GM18867 (cell line): ENCODE measurements at regions not wholly inside any gene's neighbourhood (a gene's known extent, or its start where the extent isn't known, plus 50 kb on each side); places are given as distances from the start of the nearest gene placed in this dataset.
"Not testable (repeated sequence)": the region's sequence is repeated elsewhere in the genome, so short reads cannot be mapped to it uniquely, and the experiment has no call there.

Experiments
- ATAC-seq: cut with Tn5 transposase; IDR thresholded peaks from one replicate; pipeline ENCODE4 v1.9.1; 2021; ENCODE audit warnings: mild to moderate bottlenecking, moderate library complexity; ENCODE audit not compliant: unreplicated experiment

- no peak for ATAC-seq
Observed at GRCh38 chr15:96783746-96784145, 453.2 kb downstream of the NR2F2 start.

GRCh38 chr15:96790004-96790403, 459.5 kb downstream of the NR2F2 start:
- ATAC-seq = no peak

DNA sequence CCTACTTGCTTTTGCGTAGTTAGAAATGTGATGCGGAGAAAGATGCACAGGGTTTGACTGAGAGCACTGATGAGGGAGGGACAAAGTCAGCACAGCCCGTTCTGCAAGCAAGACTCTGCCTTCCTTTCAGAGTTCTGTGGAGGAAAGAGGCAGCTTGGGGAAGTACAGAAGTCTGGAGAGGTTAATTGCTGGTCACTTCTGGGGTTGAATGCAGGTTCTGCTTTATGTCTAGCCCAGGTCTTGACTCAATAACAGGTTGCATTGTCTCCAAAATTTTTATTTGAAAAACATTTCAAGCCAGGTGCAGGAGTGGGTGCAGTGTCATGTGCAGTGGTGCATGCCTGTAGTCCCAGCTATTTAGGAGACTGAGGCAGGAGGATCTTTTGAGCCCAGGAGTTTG, 461.7 kb downstream of the NR2F2 start:
- ATAC-seq = no peak

GRCh38 chr15:96796841-96797240, 466.3 kb downstream of the NR2F2 start:
- ATAC-seq = no peak

- no peak for ATAC-seq
Observed at GRCh38 chr15:96801576-96802150, 471.2 kb downstream of the NR2F2 start.

DNA sequence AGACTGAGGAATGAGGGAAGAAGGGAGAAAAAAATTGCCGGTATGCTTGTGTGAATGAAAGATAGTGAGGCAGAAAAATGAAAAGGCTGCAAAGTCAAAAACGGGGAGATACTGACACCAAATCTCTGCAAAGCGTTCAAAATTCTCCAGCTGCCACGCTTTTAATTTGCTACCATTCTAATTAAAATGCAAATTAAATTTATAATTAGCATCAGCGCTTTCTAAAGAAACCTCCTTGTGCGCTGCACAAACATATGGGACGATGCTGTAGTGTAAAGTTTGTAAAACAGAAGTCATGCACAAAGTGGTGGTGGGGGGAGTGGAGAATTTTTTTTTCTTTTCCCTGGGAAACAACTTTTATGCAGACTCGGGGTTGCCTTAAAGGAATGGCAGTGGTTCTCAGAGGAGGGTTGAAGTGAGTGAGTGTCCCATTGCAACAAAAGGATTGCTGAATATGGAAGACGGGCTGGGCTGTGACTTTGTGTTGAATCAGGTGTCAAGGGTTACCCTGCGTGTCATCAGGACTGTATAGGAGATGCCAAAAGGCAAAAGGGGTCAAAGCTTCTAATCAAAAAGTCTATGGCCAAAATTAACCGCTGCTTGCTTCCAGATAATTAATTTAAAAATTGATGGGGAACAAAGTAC, 472.2 kb downstream of the NR2F2 start:
- no peak for ATAC-seq

- ATAC-seq = no peak
Observed at GRCh38 chr15:96804754-96805153, 474.3 kb downstream of the NR2F2 start.

DNA sequence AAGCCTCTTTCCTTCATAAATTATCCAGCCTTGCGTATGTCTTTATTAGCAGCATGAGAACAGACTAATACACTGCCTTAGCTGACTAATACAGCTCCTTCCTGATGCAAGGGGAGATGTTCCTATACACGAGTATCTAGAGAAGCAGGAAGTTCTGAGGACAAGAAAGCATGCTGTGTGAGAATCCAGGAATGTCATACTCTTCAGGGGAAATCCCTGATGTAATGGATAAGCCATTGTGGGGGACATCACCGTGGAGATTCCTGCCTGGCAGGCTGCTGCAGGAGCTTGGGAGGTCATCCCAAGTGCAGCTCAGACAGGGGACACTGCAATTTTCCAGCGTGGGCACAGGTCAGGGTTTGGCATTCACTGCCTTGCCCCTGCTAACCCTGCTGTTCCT, 476.9 kb downstream of the NR2F2 start:
- ATAC-seq = no peak

GRCh38 chr15:96817900-96818299, 487.4 kb downstream of the NR2F2 start:
- ATAC-seq = no peak

GRCh38 chr15:96818861-96819260, 488.4 kb downstream of the NR2F2 start:
- no peak for ATAC-seq

DNA sequence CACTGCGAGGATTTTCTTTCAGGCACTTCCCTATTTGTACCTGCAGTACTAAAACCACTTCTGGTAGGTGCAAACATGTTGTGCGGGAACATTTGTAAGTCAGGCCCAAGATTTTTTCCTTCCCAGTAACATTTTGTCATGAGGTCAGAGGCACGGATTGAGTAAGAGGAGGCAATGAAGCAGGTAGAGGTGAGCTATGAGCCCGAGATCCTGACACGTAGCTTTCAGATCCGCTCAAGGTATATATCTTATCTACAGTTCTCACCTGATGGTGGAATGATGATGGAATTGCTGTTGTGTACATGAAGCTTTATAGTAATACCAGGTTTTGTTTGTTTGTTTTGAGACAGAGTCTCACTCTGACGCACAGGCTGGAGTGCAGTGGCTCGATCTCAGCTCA, 497.5 kb downstream of the NR2F2 start:
- ATAC-seq = no peak

- no peak for ATAC-seq
Observed at GRCh38 chr15:96837241-96837970, 506.9 kb downstream of the NR2F2 start.

- ATAC-seq = no peak
Observed at GRCh38 chr15:96838081-96838480, 507.6 kb downstream of the NR2F2 start.

GRCh38 chr15:96849271-96849900, 518.9 kb downstream of the NR2F2 start:
- ATAC-seq = no peak

GRCh38 chr15:96851613-96852012, 521.1 kb downstream of the NR2F2 start:
- no peak for ATAC-seq

- ATAC-seq = no peak
Observed at GRCh38 chr15:96858694-96859093, 528.2 kb downstream of the NR2F2 start.

GRCh38 chr15:96860741-96861140, 530.2 kb downstream of the NR2F2 start:
- ATAC-seq = no peak

- ATAC-seq = no peak
Observed at GRCh38 chr15:96867992-96868391, 537.5 kb downstream of the NR2F2 start.

GRCh38 chr15:96869122-96869521, 538.6 kb downstream of the NR2F2 start:
- ATAC-seq = no peak

DNA sequence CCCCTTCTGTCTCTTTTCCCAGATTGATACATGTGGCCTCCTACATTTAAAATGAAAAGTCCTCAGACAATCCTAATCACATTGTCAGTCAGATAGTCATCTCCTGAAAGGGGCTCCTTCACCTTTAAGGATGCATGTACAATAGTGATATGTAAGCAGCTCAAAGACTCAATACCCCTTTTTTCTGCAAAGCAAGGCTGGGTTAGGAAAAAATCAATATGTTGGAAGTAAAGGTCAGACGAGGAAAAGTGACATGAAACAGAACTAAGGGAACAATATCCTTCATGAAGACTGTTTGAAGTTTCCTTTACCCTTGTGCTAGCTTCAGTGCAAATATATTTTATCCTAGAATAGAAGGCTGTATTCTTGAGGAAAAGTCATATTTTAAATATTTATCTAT, 539.3 kb downstream of the NR2F2 start:
- no peak for ATAC-seq

DNA sequence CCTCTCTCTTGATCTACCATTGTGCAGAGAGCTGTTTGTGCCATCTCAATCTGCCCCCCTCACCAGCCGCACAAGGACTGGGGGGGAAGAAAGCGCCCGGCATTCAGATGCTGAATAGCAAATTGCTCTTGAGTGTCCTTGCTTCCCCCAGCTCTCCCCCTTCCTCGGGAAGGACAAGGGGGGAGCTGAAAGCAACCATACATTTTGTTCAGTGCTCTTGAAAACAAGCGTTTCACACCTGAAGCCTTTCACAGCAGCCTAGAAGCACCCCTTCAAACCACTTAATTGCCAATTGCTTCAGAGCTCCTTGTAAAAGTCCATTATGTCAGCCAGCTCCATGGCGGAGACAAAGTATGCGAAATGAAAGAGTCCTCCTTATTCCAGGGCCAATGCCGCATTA, 540.1 kb downstream of the NR2F2 start:
- no peak for ATAC-seq

- not testable (repeated sequence) for ATAC-seq
Observed at GRCh38 chr15:96877442-96877841, 546.9 kb downstream of the NR2F2 start.
